NB4 (cell line): ENCODE measurements at regions not wholly inside any gene's neighbourhood (a gene's known extent, or its start where the extent isn't known, plus 50 kb on each side); places are given as distances from the start of the nearest gene placed in this dataset.

Experiments
- MAX ChIP-seq: IDR thresholded peaks from 2 replicates; pipeline ENCODE4 v1.6.1; 2011; ENCODE audit warnings: low read depth, low read length
- MYC ChIP-seq: IDR thresholded peaks from 2 replicates; pipeline ENCODE4 v1.6.1; 2011; ENCODE audit warnings: low read depth, low read length
- POLR2A ChIP-seq: IDR thresholded peaks from 2 replicates; pipeline ENCODE4 v1.6.1; 2011; ENCODE audit warnings: mild to moderate bottlenecking; ENCODE audit not compliant: insufficient read length; ENCODE audit errors: extremely low read depth
- TF ChIP-seq, protein P1 (sequence below): IDR thresholded peaks from one replicate; pipeline ENCODE4 v1.5.1; 2012; ENCODE audit warnings: low read depth, low read length

DNA sequence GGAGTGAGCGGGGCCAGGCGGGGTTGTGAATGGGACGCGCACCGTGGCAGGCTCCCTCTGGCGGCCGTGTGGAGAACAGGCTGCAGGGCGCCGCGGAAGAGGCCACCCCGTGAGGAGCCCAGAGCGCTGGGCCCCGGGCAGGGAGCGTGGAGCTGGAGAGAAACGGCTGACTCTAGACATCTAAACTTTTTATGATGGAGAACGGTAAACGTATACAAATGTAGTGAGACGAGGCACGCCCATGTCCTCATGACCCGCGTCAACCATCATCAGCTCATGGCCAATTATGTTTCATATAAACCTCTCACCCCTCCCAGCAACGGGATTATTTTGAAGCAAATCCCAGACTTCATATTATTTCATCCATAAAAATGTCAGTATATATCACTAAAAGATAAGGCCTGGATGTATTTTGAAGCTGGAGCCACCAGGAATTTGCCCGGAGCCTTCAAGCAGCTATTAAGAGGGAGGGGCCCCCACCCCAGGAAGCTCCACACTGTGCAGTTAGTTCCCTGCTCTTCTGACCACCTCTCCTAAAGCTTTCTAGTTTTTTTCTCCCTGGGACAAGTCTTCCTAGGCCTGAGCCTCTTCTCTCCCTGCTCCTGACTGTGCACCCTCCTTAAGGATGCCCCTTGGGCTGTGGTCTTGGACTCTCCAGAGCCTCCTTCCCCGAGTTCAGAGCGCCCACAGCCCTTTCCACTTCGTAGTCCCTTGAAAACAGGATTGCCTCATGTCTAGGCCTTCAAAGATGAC is 149.5 kb downstream of the SMAD6 start:
- TF ChIP-seq, protein P1, sequence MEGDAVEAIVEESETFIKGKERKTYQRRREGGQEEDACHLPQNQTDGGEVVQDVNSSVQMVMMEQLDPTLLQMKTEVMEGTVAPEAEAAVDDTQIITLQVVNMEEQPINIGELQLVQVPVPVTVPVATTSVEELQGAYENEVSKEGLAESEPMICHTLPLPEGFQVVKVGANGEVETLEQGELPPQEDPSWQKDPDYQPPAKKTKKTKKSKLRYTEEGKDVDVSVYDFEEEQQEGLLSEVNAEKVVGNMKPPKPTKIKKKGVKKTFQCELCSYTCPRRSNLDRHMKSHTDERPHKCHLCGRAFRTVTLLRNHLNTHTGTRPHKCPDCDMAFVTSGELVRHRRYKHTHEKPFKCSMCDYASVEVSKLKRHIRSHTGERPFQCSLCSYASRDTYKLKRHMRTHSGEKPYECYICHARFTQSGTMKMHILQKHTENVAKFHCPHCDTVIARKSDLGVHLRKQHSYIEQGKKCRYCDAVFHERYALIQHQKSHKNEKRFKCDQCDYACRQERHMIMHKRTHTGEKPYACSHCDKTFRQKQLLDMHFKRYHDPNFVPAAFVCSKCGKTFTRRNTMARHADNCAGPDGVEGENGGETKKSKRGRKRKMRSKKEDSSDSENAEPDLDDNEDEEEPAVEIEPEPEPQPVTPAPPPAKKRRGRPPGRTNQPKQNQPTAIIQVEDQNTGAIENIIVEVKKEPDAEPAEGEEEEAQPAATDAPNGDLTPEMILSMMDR, result peak; percentile 88
- peak; percentile 74 for TF ChIP-seq MAX
- no peak for TF ChIP-seq POLR2A
- peak; percentile 80 for TF ChIP-seq MYC
